ENCODE measurements at regions not wholly inside any gene's neighbourhood (a gene's known extent, or its start where the extent isn't known, plus 50 kb on each side); places are given as distances from the start of the nearest gene placed in this dataset.

DNA sequence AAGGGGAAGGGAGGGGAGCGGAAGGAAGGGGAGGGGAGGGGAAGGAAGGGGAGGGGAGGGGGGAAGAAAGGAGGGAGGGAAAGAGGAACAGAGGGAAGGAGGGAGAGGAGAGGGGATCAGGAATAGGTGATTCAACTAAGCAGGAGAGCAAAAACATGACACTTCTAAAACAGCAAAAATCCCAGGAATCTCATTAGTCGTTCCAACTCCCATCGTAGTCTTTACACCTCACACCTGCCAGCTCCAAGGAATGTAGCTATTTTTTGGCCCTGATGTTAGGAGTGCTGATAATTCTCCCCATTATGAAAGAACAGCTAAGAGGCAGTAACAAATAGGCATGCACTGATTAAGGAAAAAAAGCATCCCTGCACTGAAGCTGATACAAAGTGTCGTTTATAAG is 709.9 kb upstream of the PKDCC start:
- no peaks in the 10 kb centered on the region for H4K20me1 ChIP-seq (ENCODE audit: insufficient read depth, low read length)
- H3K4me2 ChIP-seq (ENCODE audit: low read length) = no peak overlapping the region
- H3K27ac ChIP-seq (ENCODE audit: low read depth, low read length) = no peak overlapping the region
- H3K27me3 ChIP-seq (ENCODE audit: insufficient read depth, low read length) = no peaks in the 10 kb centered on the region
- no peak overlapping the region for H2AFZ ChIP-seq (ENCODE audit: low read depth, low read length)
- Mint-ChIP-seq H3K27me3 (ENCODE audit: low read depth, unreplicated experiment) (no peaks in the 10 kb centered on the region), H3K4me3 (ENCODE audit: unreplicated experiment) (no peak overlapping the region), H3K4me1 (ENCODE audit: low read depth, unreplicated experiment) (peaks cover 3% of the 10 kb centered on the region), H3K9me3 (ENCODE audit: unreplicated experiment) (no peaks in the 10 kb centered on the region), H3K27ac (ENCODE audit: unreplicated experiment) (no peak overlapping the region), H3K36me3 (ENCODE audit: low read depth, unreplicated experiment) (no peaks in the 10 kb centered on the region)
- TF ChIP-seq EZH2 (IDR thresholded peaks at IDR 0.05; ENCODE audit: insufficient read depth, low read length) = no peak
- TF ChIP-seq, protein P1, sequence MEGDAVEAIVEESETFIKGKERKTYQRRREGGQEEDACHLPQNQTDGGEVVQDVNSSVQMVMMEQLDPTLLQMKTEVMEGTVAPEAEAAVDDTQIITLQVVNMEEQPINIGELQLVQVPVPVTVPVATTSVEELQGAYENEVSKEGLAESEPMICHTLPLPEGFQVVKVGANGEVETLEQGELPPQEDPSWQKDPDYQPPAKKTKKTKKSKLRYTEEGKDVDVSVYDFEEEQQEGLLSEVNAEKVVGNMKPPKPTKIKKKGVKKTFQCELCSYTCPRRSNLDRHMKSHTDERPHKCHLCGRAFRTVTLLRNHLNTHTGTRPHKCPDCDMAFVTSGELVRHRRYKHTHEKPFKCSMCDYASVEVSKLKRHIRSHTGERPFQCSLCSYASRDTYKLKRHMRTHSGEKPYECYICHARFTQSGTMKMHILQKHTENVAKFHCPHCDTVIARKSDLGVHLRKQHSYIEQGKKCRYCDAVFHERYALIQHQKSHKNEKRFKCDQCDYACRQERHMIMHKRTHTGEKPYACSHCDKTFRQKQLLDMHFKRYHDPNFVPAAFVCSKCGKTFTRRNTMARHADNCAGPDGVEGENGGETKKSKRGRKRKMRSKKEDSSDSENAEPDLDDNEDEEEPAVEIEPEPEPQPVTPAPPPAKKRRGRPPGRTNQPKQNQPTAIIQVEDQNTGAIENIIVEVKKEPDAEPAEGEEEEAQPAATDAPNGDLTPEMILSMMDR (IDR thresholded peaks at IDR 0.05; ENCODE audit: insufficient read depth, low read depth, low read length) = no peak
- no peaks in the 10 kb centered on the region for H3K36me3 ChIP-seq (ENCODE audit: insufficient read depth, low read length)
- H3K4me1 ChIP-seq (ENCODE audit: insufficient read depth, low read length) = no peaks in the 10 kb centered on the region
- FAIRE-seq (no peak), DNase-seq (ENCODE audit: low read depth) (no peak)
- no peaks in the 10 kb centered on the region for H3K9me3 ChIP-seq (ENCODE audit: insufficient read depth, low read depth, low read length)
- H3K4me3 ChIP-seq (ENCODE audit: insufficient read depth, low read depth, low read length) = no peak overlapping the region
- H3K79me2 ChIP-seq (ENCODE audit: insufficient read depth, low read length) = no peaks in the 10 kb centered on the region
- H3K9ac ChIP-seq (ENCODE audit: low read length) = no peak overlapping the region

DNA sequence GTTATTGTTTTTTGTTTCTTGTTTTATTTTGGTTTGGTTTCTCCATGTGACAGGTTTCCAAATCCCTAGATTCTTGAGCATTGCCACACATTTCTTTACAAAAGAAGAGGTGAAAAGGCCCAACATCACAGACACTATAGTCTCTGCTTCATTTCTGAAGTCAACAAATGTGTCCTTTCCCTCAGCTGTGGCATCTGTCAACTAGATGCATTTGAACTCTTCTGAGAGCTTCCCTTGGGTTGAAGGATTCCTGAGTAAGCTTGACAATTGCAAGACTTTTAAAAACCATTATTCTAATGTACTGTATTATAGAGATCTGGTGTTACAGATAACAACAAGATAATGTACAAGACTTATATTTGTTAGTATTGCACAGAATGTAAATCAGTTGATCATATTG is 703.3 kb upstream of the PKDCC start:
- Histone ChIP-seq H3K79me2 (ENCODE audit: insufficient read depth, low read length) (no peaks in the 10 kb centered on the region), H3K9me3 (ENCODE audit: insufficient read depth, low read depth, low read length) (no peaks in the 10 kb centered on the region), H3K4me2 (ENCODE audit: low read length) (no peak overlapping the region), H4K20me1 (ENCODE audit: insufficient read depth, low read length) (no peaks in the 10 kb centered on the region), H3K4me1 (ENCODE audit: insufficient read depth, low read length) (no peaks in the 10 kb centered on the region), H3K4me3 (ENCODE audit: insufficient read depth, low read depth, low read length) (no peak overlapping the region), H2AFZ (ENCODE audit: low read depth, low read length) (no peak overlapping the region), H3K36me3 (ENCODE audit: insufficient read depth, low read length) (no peaks in the 10 kb centered on the region), H3K27me3 (ENCODE audit: insufficient read depth, low read length) (no peaks in the 10 kb centered on the region), H3K9ac (ENCODE audit: low read length) (no peak overlapping the region), H3K27ac (ENCODE audit: low read depth, low read length) (no peak overlapping the region)
- H3K27me3 Mint-ChIP-seq (ENCODE audit: low read depth, unreplicated experiment) = no peaks in the 10 kb centered on the region
- H3K4me1 Mint-ChIP-seq (ENCODE audit: low read depth, unreplicated experiment) = no peaks in the 10 kb centered on the region
- H3K4me3 Mint-ChIP-seq (ENCODE audit: unreplicated experiment) = no peak overlapping the region
- H3K27ac Mint-ChIP-seq (ENCODE audit: unreplicated experiment) = no peak overlapping the region
- DNase-seq (ENCODE audit: low read depth) = no peak
- no peak for FAIRE-seq
- H3K9me3 Mint-ChIP-seq (ENCODE audit: unreplicated experiment) = no peaks in the 10 kb centered on the region
- H3K36me3 Mint-ChIP-seq (ENCODE audit: low read depth, unreplicated experiment) = no peaks in the 10 kb centered on the region
- TF ChIP-seq, protein P1 (IDR thresholded peaks at IDR 0.05; ENCODE audit: insufficient read depth, low read depth, low read length) = no peak
- no peak for TF ChIP-seq EZH2 (IDR thresholded peaks at IDR 0.05; ENCODE audit: insufficient read depth, low read length)

- Mint-ChIP-seq H3K4me3 (ENCODE audit: unreplicated experiment) (no peak overlapping the region), H3K27ac (ENCODE audit: unreplicated experiment) (no peak overlapping the region), H3K9me3 (ENCODE audit: unreplicated experiment) (no peaks in the 10 kb centered on the region), H3K4me1 (ENCODE audit: low read depth, unreplicated experiment) (no peaks in the 10 kb centered on the region), H3K27me3 (ENCODE audit: low read depth, unreplicated experiment) (no peaks in the 10 kb centered on the region), H3K36me3 (ENCODE audit: low read depth, unreplicated experiment) (no peaks in the 10 kb centered on the region)
- no peaks in the 10 kb centered on the region for H3K9me3 ChIP-seq (ENCODE audit: insufficient read depth, low read depth, low read length)
- TF ChIP-seq, protein P1 (IDR thresholded peaks at IDR 0.05; ENCODE audit: insufficient read depth, low read depth, low read length) = no peak
- TF ChIP-seq EZH2 (IDR thresholded peaks at IDR 0.05; ENCODE audit: insufficient read depth, low read length) = no peak
- no peak overlapping the region for H3K9ac ChIP-seq (ENCODE audit: low read length)
- no peaks in the 10 kb centered on the region for H3K36me3 ChIP-seq (ENCODE audit: insufficient read depth, low read length)
- no peak overlapping the region for H3K4me3 ChIP-seq (ENCODE audit: insufficient read depth, low read depth, low read length)
- no peak overlapping the region for H3K4me2 ChIP-seq (ENCODE audit: low read length)
- no peak for FAIRE-seq
- H4K20me1 ChIP-seq (ENCODE audit: insufficient read depth, low read length) = no peaks in the 10 kb centered on the region
- DNase-seq (ENCODE audit: low read depth) = no peak
- H3K79me2 ChIP-seq (ENCODE audit: insufficient read depth, low read length) = no peaks in the 10 kb centered on the region
- H2AFZ ChIP-seq (ENCODE audit: low read depth, low read length) = no peak overlapping the region
- H3K27ac ChIP-seq (ENCODE audit: low read depth, low read length) = no peak overlapping the region
- no peaks in the 10 kb centered on the region for H3K4me1 ChIP-seq (ENCODE audit: insufficient read depth, low read length)
- no peaks in the 10 kb centered on the region for H3K27me3 ChIP-seq (ENCODE audit: insufficient read depth, low read length)
These were observed 694.8 kb upstream of the PKDCC start for GRCh38 chr2:41353060-41353459.

All from astrocyte (in vitro differentiated cells and primary cell).